Ishikawa (cell line): ENCODE measurements at regions not wholly inside any gene's neighbourhood (a gene's known extent, or its start where the extent isn't known, plus 50 kb on each side); places are given as distances from the start of the nearest gene placed in this dataset.

ENCODE experiments used
- CEBPB ChIP-seq: IDR thresholded peaks from 2 replicates; pipeline ENCODE4 v1.6.1; 2012
- CREB1 ChIP-seq: IDR thresholded peaks from 2 replicates; pipeline ENCODE4 v1.6.1; 2012; ENCODE audit warnings: low read depth
- EGR1 ChIP-seq: IDR thresholded peaks from 2 replicates; pipeline ENCODE4 v1.6.1; 2012
- EP300 ChIP-seq: IDR thresholded peaks from 2 replicates; pipeline ENCODE4 v1.6.1; 2012; ENCODE audit warnings: borderline replicate concordance
- FOXM1 ChIP-seq: IDR thresholded peaks from 2 replicates; pipeline ENCODE4 v1.6.1; 2012; ENCODE audit warnings: low read depth, borderline replicate concordance
- NFIC ChIP-seq: IDR thresholded peaks from 2 replicates; pipeline ENCODE4 v1.6.1; 2012
- RAD21 ChIP-seq: IDR thresholded peaks from 2 replicates; pipeline ENCODE4 v1.6.1; 2012; ENCODE audit warnings: low read depth
- TAF1 ChIP-seq: IDR thresholded peaks from 2 replicates; pipeline ENCODE4 v1.6.1; 2012; ENCODE audit warnings: low read depth, mild to moderate bottlenecking
- TCF12 ChIP-seq: IDR thresholded peaks from 2 replicates; pipeline ENCODE4 v1.6.1; 2012; ENCODE audit warnings: low read depth
- TEAD4 ChIP-seq: IDR thresholded peaks from 2 replicates; pipeline ENCODE4 v1.6.1; 2012
- YY1 ChIP-seq: IDR thresholded peaks from 2 replicates; pipeline ENCODE4 v1.6.1; 2012; ENCODE audit warnings: low read depth
- ZBTB7A ChIP-seq: IDR thresholded peaks from 2 replicates; pipeline ENCODE4 v1.6.1; 2012; ENCODE audit warnings: low read depth
- TF ChIP-seq, protein P1 (sequence below): IDR thresholded peaks from 2 replicates; pipeline ENCODE4 v1.6.1; 2012
- TF ChIP-seq, protein P2 (sequence below): IDR thresholded peaks from 2 replicates; pipeline ENCODE4 v1.6.1; 2012
- TF ChIP-seq, protein P3 (sequence below): IDR thresholded peaks from 2 replicates; pipeline ENCODE4 v1.6.1; 2012; ENCODE audit warnings: low read depth, mild to moderate bottlenecking

- TF ChIP-seq TEAD4 = no peak
- no peak for TF ChIP-seq ZBTB7A
- no peak for TF ChIP-seq EP300
- no peak for TF ChIP-seq TCF12
- no peak for TF ChIP-seq YY1
- TF ChIP-seq CEBPB = no peak
- no peak for TF ChIP-seq CREB1
- no peak for TF ChIP-seq NFIC
- TF ChIP-seq FOXM1 = no peak
- TF ChIP-seq TAF1 = no peak
- no peak for TF ChIP-seq EGR1
- TF ChIP-seq, protein P1, sequence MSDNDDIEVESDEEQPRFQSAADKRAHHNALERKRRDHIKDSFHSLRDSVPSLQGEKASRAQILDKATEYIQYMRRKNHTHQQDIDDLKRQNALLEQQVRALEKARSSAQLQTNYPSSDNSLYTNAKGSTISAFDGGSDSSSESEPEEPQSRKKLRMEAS = no peak
- TF ChIP-seq, protein P2, sequence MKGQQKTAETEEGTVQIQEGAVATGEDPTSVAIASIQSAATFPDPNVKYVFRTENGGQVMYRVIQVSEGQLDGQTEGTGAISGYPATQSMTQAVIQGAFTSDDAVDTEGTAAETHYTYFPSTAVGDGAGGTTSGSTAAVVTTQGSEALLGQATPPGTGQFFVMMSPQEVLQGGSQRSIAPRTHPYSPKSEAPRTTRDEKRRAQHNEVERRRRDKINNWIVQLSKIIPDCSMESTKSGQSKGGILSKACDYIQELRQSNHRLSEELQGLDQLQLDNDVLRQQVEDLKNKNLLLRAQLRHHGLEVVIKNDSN = no peak
- TF ChIP-seq, protein P3, sequence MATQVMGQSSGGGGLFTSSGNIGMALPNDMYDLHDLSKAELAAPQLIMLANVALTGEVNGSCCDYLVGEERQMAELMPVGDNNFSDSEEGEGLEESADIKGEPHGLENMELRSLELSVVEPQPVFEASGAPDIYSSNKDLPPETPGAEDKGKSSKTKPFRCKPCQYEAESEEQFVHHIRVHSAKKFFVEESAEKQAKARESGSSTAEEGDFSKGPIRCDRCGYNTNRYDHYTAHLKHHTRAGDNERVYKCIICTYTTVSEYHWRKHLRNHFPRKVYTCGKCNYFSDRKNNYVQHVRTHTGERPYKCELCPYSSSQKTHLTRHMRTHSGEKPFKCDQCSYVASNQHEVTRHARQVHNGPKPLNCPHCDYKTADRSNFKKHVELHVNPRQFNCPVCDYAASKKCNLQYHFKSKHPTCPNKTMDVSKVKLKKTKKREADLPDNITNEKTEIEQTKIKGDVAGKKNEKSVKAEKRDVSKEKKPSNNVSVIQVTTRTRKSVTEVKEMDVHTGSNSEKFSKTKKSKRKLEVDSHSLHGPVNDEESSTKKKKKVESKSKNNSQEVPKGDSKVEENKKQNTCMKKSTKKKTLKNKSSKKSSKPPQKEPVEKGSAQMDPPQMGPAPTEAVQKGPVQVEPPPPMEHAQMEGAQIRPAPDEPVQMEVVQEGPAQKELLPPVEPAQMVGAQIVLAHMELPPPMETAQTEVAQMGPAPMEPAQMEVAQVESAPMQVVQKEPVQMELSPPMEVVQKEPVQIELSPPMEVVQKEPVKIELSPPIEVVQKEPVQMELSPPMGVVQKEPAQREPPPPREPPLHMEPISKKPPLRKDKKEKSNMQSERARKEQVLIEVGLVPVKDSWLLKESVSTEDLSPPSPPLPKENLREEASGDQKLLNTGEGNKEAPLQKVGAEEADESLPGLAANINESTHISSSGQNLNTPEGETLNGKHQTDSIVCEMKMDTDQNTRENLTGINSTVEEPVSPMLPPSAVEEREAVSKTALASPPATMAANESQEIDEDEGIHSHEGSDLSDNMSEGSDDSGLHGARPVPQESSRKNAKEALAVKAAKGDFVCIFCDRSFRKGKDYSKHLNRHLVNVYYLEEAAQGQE = no peak
- no peak for TF ChIP-seq RAD21
Measured at GRCh38 chr10:129277841-129278240, 189.2 kb upstream of the MGMT start.

DNA sequence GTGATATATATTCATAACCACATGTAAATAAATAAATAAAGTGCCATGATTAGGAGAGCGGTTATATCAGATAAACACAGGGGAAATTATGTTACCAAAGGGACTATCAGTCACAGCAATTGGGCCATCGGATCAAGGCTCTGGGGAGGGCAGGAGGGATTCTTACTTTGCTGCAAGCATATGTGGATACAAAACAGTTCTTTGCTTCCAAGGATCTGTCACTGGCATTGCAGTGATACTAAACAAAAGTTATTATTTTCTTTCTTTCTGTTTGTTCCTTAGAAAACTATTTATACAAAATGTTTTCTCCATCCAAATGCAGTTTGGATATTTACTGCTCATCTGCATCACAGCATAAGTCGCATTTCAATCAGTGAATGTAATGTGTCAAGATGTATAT, 188.4 kb upstream of the MGMT start:
- no peak for TF ChIP-seq EP300
- TF ChIP-seq TCF12 = no peak
- no peak for TF ChIP-seq YY1
- TF ChIP-seq TEAD4 = no peak
- no peak for TF ChIP-seq FOXM1
- TF ChIP-seq CEBPB = no peak
- no peak for TF ChIP-seq ZBTB7A
- no peak for TF ChIP-seq TAF1
- TF ChIP-seq, protein P1 = no peak
- TF ChIP-seq CREB1 = no peak
- TF ChIP-seq, protein P3 = no peak

GRCh38 chr10:129279446-129280154, 187.4 kb upstream of the MGMT start:
- TF ChIP-seq CREB1 = no peak
- TF ChIP-seq TEAD4 = no peak
- no peak for TF ChIP-seq TAF1

DNA sequence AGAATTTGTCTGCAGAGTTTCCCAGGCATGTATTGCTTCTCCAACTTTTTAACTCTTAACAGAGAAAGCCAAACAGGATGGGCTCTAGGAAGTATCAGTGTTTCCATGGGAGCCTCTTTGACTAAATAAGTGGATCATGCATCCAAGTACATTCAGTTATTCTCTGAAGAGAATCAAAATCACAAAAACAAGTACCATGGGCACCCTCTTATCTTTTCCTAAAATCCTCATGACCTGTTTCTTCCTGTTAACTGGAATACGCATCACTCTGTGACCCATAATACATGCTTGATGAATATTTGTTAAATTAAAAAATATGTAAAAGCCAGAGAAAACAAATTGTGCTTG, 186.9 kb upstream of the MGMT start:
- TF ChIP-seq TAF1 = no peak
- TF ChIP-seq FOXM1 = no peak
- TF ChIP-seq ZBTB7A = no peak
- TF ChIP-seq, protein P1 = no peak
- no peak for TF ChIP-seq EGR1
- TF ChIP-seq, protein P2 = no peak
- TF ChIP-seq YY1 = no peak
- TF ChIP-seq, protein P3 = no peak
- no peak for TF ChIP-seq CREB1
- no peak for TF ChIP-seq EP300
- TF ChIP-seq CEBPB = no peak
- no peak for TF ChIP-seq RAD21
- TF ChIP-seq NFIC = no peak
- no peak for TF ChIP-seq TCF12
- no peak for TF ChIP-seq TEAD4
